ENCODE measurements at regions not wholly inside any gene's neighbourhood (a gene's known extent, or its start where the extent isn't known, plus 50 kb on each side); places are given as distances from the start of the nearest gene placed in this dataset.
"Not testable (repeated sequence)": the region's sequence is repeated elsewhere in the genome, so short reads cannot be mapped to it uniquely, and the experiment has no call there.

GRCh38 chr12:126974779-126975178, 1292.2 kb upstream of the TMEM132C start:
- no peak for DNase-seq (ENCODE audit: low read depth)

GRCh38 chr12:126976579-126976978, 1290.4 kb upstream of the TMEM132C start:
- DNase-seq (ENCODE audit: low read depth): no peak

GRCh38 chr12:126979564-126979963, 1287.4 kb upstream of the TMEM132C start:
- DNase-seq (ENCODE audit: low read depth): not testable (repeated sequence)

GRCh38 chr12:126982707-126983106, 1284.3 kb upstream of the TMEM132C start:
- DNase-seq (ENCODE audit: low read depth): no peak

GRCh38 chr12:126983735-126984134, 1283.2 kb upstream of the TMEM132C start:
- not testable (repeated sequence) for DNase-seq (ENCODE audit: low read depth)

GRCh38 chr12:126985663-126986062, 1281.3 kb upstream of the TMEM132C start:
- DNase-seq (ENCODE audit: low read depth): not testable (repeated sequence)

- no peak for DNase-seq (ENCODE audit: low read depth)
These were observed 1277.4 kb upstream of the TMEM132C start for GRCh38 chr12:126989532-126989931.

GRCh38 chr12:126993898-126994297, 1273.1 kb upstream of the TMEM132C start:
- DNase-seq (ENCODE audit: low read depth): no peak

GRCh38 chr12:126994599-126994998, 1272.4 kb upstream of the TMEM132C start:
- DNase-seq (ENCODE audit: low read depth): no peak

GRCh38 chr12:126998031-126998430, 1268.9 kb upstream of the TMEM132C start:
- DNase-seq (ENCODE audit: low read depth): no peak

GRCh38 chr12:126998747-126999285, 1268.2 kb upstream of the TMEM132C start:
- DNase-seq (ENCODE audit: low read depth): no peak

GRCh38 chr12:126999352-126999751, 1267.6 kb upstream of the TMEM132C start:
- DNase-seq (ENCODE audit: low read depth): no peak

- DNase-seq (ENCODE audit: low read depth): no peak
These were observed 1261.6 kb upstream of the TMEM132C start for GRCh38 chr12:127005406-127005805.

GRCh38 chr12:127006972-127007371, 1260.0 kb upstream of the TMEM132C start:
- no peak for DNase-seq (ENCODE audit: low read depth)

GRCh38 chr12:127008755-127009403, 1258.1 kb upstream of the TMEM132C start:
- DNase-seq (ENCODE audit: low read depth): no peak

GRCh38 chr12:127012109-127012508, 1254.9 kb upstream of the TMEM132C start:
- no peak for DNase-seq (ENCODE audit: low read depth)

GRCh38 chr12:127013197-127013596, 1253.8 kb upstream of the TMEM132C start:
- no peak for DNase-seq (ENCODE audit: low read depth)

- no peak for DNase-seq (ENCODE audit: low read depth)
These were observed 1252.9 kb upstream of the TMEM132C start for GRCh38 chr12:127014079-127014478.

GRCh38 chr12:127024791-127025190, 1242.2 kb upstream of the TMEM132C start:
- DNase-seq (ENCODE audit: low read depth): no peak

GRCh38 chr12:127025545-127025944, 1241.4 kb upstream of the TMEM132C start:
- DNase-seq (ENCODE audit: low read depth): no peak

GRCh38 chr12:127035011-127035879, 1231.7 kb upstream of the TMEM132C start:
- DNase-seq (ENCODE audit: low read depth): no peak

GRCh38 chr12:127038152-127038551, 1228.8 kb upstream of the TMEM132C start:
- no peak for DNase-seq (ENCODE audit: low read depth)

GRCh38 chr12:127038761-127039160, 1228.2 kb upstream of the TMEM132C start:
- DNase-seq (ENCODE audit: low read depth): no peak
